ENCODE measurements at regions not wholly inside any gene's neighbourhood (a gene's known extent, or its start where the extent isn't known, plus 50 kb on each side); places are given as distances from the start of the nearest gene placed in this dataset.

DNA sequence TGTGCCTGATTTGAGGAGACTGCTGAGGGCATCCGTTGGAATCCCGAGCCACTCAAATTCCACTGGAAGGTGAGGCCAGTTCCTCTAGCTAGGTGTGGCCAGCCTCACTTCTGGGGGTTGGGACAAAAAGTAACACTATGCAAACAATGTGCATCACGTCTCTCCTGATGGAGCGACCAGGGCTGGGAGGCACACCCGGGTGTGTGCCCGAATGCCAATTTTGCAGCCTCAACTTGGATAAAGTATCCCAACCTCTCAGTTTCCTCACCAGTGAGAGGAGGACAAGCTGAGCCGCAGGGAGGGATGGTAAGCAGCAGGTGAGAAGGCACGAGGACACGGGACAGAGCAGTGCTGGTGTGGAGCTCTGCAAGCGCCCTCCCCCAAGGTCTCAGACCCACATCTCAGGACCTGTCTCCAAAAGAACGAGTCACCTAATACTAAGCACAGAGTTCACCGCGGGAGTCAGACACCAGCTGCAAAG, 218.3 kb downstream of the HAUS1 start:
- Histone ChIP-seq H3K27me3 (ENCODE audit: insufficient read depth, low read depth, low read length) (no peaks in the 10 kb centered on the region), H3K9ac (ENCODE audit: low read length) (no peak overlapping the region), H3K27ac (ENCODE audit: low read length) (no peak overlapping the region), H3K36me3 (ENCODE audit: insufficient read depth, low read length) (no peaks in the 10 kb centered on the region), H2AFZ (ENCODE audit: low read depth, low read length) (no peak overlapping the region), H3K4me2 (ENCODE audit: low read length) (no peak overlapping the region), H3K9me2 (ENCODE audit: insufficient read depth, low read length) (no peaks in the 10 kb centered on the region), H4K20me1 (ENCODE audit: insufficient read depth) (no peaks in the 10 kb centered on the region), H3K79me2 (replicated peaks; ENCODE audit: insufficient read depth, low read length) (no peaks in the 10 kb centered on the region), H3F3A (ENCODE audit: insufficient read depth, low read length, poor library complexity, severe bottlenecking) (no peaks in the 10 kb centered on the region), H3K4me3 (ENCODE audit: low read length) (no peak overlapping the region), H3K9me3 (ENCODE audit: low read length) (no peaks in the 10 kb centered on the region)
- TF ChIP-seq MXI1 (conservative IDR thresholded peaks at IDR 0.05; ENCODE audit: poor library complexity, severe bottlenecking) (no peak), SMC3 (conservative IDR thresholded peaks at IDR 0.05; ENCODE audit: poor library complexity) (no peak), EZH2 (IDR thresholded peaks at IDR 0.05; ENCODE audit: borderline replicate concordance, insufficient read depth, low read length, poor library complexity, severe bottlenecking) (no peak), TAF1 (IDR thresholded peaks at IDR 0.05; ENCODE audit: low read depth) (no peak)
- TF ChIP-seq, protein P1, sequence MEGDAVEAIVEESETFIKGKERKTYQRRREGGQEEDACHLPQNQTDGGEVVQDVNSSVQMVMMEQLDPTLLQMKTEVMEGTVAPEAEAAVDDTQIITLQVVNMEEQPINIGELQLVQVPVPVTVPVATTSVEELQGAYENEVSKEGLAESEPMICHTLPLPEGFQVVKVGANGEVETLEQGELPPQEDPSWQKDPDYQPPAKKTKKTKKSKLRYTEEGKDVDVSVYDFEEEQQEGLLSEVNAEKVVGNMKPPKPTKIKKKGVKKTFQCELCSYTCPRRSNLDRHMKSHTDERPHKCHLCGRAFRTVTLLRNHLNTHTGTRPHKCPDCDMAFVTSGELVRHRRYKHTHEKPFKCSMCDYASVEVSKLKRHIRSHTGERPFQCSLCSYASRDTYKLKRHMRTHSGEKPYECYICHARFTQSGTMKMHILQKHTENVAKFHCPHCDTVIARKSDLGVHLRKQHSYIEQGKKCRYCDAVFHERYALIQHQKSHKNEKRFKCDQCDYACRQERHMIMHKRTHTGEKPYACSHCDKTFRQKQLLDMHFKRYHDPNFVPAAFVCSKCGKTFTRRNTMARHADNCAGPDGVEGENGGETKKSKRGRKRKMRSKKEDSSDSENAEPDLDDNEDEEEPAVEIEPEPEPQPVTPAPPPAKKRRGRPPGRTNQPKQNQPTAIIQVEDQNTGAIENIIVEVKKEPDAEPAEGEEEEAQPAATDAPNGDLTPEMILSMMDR (IDR thresholded peaks at IDR 0.05; ENCODE audit: poor library complexity, severe bottlenecking): no peak

DNA sequence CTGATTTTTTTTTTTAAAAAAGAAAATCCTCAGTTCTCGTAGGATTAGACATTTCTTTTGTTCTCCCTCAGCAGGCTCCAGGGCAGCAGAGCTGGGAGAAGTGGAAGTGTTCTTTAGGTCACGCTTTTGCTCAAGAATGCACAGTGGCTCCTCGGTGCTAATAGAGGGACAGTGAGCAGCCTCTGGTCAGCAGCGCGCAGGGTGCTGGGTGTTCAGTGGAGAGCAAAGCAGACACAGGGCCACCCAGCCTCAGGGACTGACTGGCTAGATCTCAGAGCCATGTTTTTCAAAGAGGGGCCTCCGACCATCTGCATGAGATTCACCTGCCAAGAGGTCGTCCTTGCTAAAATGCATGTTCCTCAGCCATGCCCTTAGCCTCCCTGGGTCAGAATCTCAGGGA, 218.8 kb downstream of the HAUS1 start:
- Histone ChIP-seq H3K79me2 (replicated peaks; ENCODE audit: insufficient read depth, low read length) (no peaks in the 10 kb centered on the region), H3K9me2 (ENCODE audit: insufficient read depth, low read length) (no peaks in the 10 kb centered on the region), H3K27ac (ENCODE audit: low read length) (no peak overlapping the region), H3K4me3 (ENCODE audit: low read length) (no peak overlapping the region), H3K36me3 (ENCODE audit: insufficient read depth, low read length) (no peaks in the 10 kb centered on the region), H4K20me1 (ENCODE audit: insufficient read depth) (no peaks in the 10 kb centered on the region), H3K9ac (ENCODE audit: low read length) (no peak overlapping the region), H3K27me3 (ENCODE audit: insufficient read depth, low read depth, low read length) (no peaks in the 10 kb centered on the region), H3K4me2 (ENCODE audit: low read length) (no peak overlapping the region), H3F3A (ENCODE audit: insufficient read depth, low read length, poor library complexity, severe bottlenecking) (no peaks in the 10 kb centered on the region), H3K9me3 (ENCODE audit: low read length) (no peaks in the 10 kb centered on the region), H2AFZ (ENCODE audit: low read depth, low read length) (no peak overlapping the region)
- no peak for TF ChIP-seq POLR2AphosphoS5 (IDR thresholded peaks at IDR 0.05)
- no peak for TF ChIP-seq TAF1 (IDR thresholded peaks at IDR 0.05; ENCODE audit: low read depth)
- no peak for TF ChIP-seq RAD21 (conservative IDR thresholded peaks at IDR 0.05)
- no peak for TF ChIP-seq EP300 (conservative IDR thresholded peaks at IDR 0.05; ENCODE audit: poor library complexity, severe bottlenecking)
- TF ChIP-seq, protein P2, sequence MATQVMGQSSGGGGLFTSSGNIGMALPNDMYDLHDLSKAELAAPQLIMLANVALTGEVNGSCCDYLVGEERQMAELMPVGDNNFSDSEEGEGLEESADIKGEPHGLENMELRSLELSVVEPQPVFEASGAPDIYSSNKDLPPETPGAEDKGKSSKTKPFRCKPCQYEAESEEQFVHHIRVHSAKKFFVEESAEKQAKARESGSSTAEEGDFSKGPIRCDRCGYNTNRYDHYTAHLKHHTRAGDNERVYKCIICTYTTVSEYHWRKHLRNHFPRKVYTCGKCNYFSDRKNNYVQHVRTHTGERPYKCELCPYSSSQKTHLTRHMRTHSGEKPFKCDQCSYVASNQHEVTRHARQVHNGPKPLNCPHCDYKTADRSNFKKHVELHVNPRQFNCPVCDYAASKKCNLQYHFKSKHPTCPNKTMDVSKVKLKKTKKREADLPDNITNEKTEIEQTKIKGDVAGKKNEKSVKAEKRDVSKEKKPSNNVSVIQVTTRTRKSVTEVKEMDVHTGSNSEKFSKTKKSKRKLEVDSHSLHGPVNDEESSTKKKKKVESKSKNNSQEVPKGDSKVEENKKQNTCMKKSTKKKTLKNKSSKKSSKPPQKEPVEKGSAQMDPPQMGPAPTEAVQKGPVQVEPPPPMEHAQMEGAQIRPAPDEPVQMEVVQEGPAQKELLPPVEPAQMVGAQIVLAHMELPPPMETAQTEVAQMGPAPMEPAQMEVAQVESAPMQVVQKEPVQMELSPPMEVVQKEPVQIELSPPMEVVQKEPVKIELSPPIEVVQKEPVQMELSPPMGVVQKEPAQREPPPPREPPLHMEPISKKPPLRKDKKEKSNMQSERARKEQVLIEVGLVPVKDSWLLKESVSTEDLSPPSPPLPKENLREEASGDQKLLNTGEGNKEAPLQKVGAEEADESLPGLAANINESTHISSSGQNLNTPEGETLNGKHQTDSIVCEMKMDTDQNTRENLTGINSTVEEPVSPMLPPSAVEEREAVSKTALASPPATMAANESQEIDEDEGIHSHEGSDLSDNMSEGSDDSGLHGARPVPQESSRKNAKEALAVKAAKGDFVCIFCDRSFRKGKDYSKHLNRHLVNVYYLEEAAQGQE (IDR thresholded peaks at IDR 0.05; ENCODE audit: borderline replicate concordance): no peak
- TF ChIP-seq, protein P1 (IDR thresholded peaks at IDR 0.05; ENCODE audit: poor library complexity, severe bottlenecking): no peak
- no peak for TF ChIP-seq EZH2 (IDR thresholded peaks at IDR 0.05; ENCODE audit: borderline replicate concordance, insufficient read depth, low read length, poor library complexity, severe bottlenecking)
- no peak for TF ChIP-seq MXI1 (conservative IDR thresholded peaks at IDR 0.05; ENCODE audit: poor library complexity, severe bottlenecking)
- no peak for TF ChIP-seq SMC3 (conservative IDR thresholded peaks at IDR 0.05; ENCODE audit: poor library complexity)

Measured in neural cell (in vitro differentiated cells).